HEK293 (cell line): ENCODE measurements at regions not wholly inside any gene's neighbourhood (a gene's known extent, or its start where the extent isn't known, plus 50 kb on each side); places are given as distances from the start of the nearest gene placed in this dataset.

Experiments used
- ZNF239 ChIP-seq: fragments of 450-650 bp; formaldehyde crosslinking; IDR thresholded peaks from 2 replicates; pipeline ENCODE4 v1.5.1; 2016; ENCODE audit warnings: missing biosample characterization, missing genetic modification characterization
- ZNF311 ChIP-seq: fragments of 450-650 bp; formaldehyde crosslinking; IDR thresholded peaks from 2 replicates; pipeline ENCODE4 v1.5.1; 2017; ENCODE audit warnings: missing biosample characterization, missing genetic modification characterization, borderline replicate concordance
- ZNF366 ChIP-seq: fragments of 450-650 bp; formaldehyde crosslinking; conservative IDR thresholded peaks from 2 replicates; pipeline ENCODE4 v1.5.1; 2016; ENCODE audit warnings: missing biosample characterization, missing genetic modification characterization
- TF ChIP-seq, protein P1 (sequence below): fragments of 450-650 bp; formaldehyde crosslinking; IDR thresholded peaks from 2 replicates; pipeline ENCODE4 v1.5.1; 2016; ENCODE audit warnings: missing biosample characterization, missing genetic modification characterization
- TF ChIP-seq, protein P2 (sequence below): fragments of 450-650 bp; formaldehyde crosslinking; IDR thresholded peaks from 2 replicates; pipeline ENCODE4 v1.5.1; 2016; ENCODE audit warnings: missing biosample characterization, missing genetic modification characterization, borderline replicate concordance

- TF ChIP-seq ZNF239 (tag by site-specific recombination) (no peak), ZNF366 (tag by site-specific recombination) (no peak), ZNF311 (tag by site-specific recombination) (no peak)
- TF ChIP-seq, protein P1, sequence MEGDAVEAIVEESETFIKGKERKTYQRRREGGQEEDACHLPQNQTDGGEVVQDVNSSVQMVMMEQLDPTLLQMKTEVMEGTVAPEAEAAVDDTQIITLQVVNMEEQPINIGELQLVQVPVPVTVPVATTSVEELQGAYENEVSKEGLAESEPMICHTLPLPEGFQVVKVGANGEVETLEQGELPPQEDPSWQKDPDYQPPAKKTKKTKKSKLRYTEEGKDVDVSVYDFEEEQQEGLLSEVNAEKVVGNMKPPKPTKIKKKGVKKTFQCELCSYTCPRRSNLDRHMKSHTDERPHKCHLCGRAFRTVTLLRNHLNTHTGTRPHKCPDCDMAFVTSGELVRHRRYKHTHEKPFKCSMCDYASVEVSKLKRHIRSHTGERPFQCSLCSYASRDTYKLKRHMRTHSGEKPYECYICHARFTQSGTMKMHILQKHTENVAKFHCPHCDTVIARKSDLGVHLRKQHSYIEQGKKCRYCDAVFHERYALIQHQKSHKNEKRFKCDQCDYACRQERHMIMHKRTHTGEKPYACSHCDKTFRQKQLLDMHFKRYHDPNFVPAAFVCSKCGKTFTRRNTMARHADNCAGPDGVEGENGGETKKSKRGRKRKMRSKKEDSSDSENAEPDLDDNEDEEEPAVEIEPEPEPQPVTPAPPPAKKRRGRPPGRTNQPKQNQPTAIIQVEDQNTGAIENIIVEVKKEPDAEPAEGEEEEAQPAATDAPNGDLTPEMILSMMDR (tag by site-specific recombination), result no peak
- TF ChIP-seq, protein P2, sequence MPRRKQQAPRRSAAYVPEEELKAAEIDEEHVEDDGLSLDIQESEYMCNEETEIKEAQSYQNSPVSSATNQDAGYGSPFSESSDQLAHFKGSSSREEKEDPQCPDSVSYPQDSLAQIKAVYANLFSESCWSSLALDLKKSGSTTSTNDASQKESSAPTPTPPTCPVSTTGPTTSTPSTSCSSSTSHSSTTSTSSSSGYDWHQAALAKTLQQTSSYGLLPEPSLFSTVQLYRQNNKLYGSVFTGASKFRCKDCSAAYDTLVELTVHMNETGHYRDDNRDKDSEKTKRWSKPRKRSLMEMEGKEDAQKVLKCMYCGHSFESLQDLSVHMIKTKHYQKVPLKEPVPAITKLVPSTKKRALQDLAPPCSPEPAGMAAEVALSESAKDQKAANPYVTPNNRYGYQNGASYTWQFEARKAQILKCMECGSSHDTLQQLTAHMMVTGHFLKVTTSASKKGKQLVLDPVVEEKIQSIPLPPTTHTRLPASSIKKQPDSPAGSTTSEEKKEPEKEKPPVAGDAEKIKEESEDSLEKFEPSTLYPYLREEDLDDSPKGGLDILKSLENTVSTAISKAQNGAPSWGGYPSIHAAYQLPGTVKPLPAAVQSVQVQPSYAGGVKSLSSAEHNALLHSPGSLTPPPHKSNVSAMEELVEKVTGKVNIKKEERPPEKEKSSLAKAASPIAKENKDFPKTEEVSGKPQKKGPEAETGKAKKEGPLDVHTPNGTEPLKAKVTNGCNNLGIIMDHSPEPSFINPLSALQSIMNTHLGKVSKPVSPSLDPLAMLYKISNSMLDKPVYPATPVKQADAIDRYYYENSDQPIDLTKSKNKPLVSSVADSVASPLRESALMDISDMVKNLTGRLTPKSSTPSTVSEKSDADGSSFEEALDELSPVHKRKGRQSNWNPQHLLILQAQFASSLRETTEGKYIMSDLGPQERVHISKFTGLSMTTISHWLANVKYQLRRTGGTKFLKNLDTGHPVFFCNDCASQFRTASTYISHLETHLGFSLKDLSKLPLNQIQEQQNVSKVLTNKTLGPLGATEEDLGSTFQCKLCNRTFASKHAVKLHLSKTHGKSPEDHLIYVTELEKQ (tag by site-specific recombination), result no peak
These were observed 429.9 kb downstream of the NELL2 start for GRCh38 chr12:44446181-44446580.
